C4-2B (cell line): ENCODE measurements at regions not wholly inside any gene's neighbourhood (a gene's known extent, or its start where the extent isn't known, plus 50 kb on each side); places are given as distances from the start of the nearest gene placed in this dataset.

Experiments used
- H3K27ac ChIP-seq: fragments of 450-650 bp; 2 replicates; pipeline ENCODE4 v1.5.1; 2017
- ZFX ChIP-seq: fragments of 450-650 bp; IDR thresholded peaks from 2 replicates; pipeline ENCODE4 v1.6.1; 2017
- TF ChIP-seq, protein P1 (sequence below): fragments of 450-650 bp; conservative IDR thresholded peaks from 2 replicates; pipeline ENCODE4 v1.5.1; 2017; ENCODE audit warnings: mild to moderate bottlenecking

DNA sequence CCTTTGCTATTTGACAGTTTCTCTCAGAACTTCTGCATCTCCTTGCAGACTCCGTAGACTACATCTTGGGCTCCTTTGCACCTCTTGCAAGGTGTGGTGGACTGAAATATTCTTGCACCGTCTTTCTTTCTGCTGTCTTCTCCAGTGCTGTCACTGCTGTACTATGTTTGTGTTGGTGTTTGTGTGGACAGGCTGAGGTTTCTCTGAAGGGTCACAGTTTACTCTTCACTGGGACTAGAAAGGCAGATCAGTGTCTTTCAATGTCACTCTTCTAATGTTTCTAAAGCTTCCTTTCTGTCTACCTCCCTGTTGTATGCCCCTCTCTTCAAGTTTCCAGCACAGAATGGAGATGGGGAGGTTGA lies 410.0 kb upstream of the CD180 start:
- TF ChIP-seq, protein P1, sequence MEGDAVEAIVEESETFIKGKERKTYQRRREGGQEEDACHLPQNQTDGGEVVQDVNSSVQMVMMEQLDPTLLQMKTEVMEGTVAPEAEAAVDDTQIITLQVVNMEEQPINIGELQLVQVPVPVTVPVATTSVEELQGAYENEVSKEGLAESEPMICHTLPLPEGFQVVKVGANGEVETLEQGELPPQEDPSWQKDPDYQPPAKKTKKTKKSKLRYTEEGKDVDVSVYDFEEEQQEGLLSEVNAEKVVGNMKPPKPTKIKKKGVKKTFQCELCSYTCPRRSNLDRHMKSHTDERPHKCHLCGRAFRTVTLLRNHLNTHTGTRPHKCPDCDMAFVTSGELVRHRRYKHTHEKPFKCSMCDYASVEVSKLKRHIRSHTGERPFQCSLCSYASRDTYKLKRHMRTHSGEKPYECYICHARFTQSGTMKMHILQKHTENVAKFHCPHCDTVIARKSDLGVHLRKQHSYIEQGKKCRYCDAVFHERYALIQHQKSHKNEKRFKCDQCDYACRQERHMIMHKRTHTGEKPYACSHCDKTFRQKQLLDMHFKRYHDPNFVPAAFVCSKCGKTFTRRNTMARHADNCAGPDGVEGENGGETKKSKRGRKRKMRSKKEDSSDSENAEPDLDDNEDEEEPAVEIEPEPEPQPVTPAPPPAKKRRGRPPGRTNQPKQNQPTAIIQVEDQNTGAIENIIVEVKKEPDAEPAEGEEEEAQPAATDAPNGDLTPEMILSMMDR = no peak
- no peak for TF ChIP-seq ZFX
- H3K27ac ChIP-seq = no peak overlapping the region

DNA sequence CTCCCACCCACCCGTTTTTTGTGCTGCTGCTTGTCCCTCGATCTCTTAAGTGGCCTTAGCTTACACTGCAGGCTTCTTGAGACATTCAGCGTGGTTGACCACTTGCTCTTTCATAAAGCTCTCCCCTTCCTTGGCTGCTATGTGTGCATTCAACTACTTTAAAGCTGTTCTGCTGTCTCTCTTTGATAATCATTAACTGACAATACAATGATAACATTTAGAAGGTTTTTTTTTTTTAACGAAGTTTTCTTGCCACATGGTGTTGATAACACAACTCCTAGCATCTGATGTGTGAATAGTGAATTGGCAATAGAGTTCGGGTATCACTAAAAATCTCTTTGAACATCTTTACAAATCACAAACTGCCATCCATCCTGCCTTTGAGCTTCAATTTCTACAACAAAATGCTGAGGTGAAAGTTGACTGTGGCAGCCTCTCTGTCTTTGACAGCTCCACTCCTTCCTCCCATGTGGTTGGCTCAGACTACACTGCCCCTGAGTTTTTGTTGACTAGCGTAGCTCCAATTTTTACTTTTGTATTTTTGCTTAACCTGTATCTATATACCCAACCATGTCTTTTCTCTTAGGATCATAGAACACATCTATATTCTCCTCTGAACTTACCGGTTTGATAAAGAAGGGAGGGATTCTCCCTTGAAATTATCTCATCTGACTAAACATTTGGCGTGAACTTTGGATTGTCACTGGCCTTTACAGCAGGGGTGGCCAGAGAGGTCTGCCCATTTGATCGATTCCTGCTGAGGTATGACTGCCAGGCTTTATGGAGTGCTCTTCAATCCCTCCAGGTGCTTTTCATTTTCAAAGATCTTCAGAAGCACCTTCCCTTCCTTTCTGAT lies 409.4 kb upstream of the CD180 start:
- no peak for TF ChIP-seq ZFX
- TF ChIP-seq, protein P1 = no peak
- no peak overlapping the region for H3K27ac ChIP-seq

DNA sequence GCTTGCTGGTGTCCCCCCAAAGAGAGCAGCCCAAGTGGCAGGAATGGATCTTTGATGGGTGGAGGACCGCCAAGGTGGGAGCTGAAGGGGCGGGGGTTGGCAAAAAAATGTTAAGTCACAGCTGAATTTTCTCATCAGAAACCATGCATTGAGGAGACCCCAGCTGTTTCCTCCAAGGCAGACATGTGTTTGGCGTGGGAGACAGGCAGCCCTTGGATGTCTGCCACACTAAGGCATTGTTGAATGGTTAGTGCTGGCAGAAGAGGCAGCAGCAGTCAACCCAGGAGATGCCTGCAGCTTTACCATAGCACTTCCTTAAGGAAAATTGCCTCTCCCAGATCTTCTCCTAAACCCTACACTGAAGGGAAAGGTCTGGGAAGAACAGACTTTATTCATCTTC lies 394.9 kb upstream of the CD180 start:
- TF ChIP-seq ZFX = no peak
- TF ChIP-seq, protein P1 = no peak
- no peak overlapping the region for H3K27ac ChIP-seq

DNA sequence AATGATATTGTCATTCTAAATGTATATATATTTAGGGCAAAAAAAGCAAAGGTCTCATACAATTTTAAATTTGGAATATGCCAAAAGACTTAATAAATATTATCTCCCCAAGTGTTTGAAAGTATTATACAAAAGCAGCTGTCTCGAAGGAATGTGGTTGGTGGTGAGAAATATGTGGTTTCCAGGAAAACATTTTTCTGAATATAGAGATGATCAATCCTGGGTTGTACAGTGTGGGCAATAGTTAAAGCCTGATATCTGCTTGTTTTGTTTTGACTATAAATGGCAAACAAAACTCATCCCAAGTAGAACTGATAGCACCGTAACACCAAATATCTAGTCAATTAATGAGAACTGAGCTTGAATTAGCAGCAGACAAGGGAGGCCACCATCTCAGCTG lies 391.8 kb upstream of the CD180 start:
- no peak for TF ChIP-seq ZFX
- TF ChIP-seq, protein P1 = no peak
- H3K27ac ChIP-seq = no peak overlapping the region

DNA sequence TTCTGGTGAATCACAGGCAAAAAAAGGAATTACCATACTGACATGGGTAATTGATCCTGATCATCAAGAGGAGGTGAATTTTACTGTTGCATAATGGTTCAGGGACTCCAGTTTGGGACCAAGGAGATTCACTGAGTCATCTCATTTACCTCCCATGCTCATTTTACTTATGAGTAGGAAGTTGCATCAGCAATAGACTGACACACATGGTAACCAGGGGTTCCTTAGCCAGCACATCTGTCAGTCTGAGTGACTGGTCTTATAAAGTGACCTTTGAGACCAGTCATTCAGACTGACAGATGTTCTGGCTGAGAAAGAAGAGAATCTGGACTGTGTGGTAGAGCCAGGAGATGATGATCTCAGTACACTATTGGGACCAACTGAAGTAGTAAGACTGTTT lies 384.6 kb upstream of the CD180 start:
- no peak for TF ChIP-seq ZFX
- TF ChIP-seq, protein P1 = no peak
- no peak overlapping the region for H3K27ac ChIP-seq

DNA sequence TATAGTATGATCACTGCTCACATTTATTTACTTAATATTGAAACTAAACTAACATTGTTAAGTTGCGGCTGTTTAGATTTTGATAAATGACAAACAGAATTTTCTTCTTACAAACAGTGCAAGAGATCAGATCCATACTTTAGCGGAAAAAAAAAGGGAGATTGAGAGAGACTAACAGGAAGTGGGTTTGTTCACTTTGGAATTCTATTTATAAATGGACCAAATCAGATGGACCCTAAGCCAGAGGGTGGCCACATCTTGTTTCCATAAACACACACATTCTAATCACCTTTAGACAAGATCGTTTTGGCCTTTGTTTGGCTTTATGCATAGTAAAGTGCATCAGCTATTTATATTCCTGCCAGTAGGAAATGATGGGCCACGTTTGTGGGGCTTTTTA lies 381.4 kb upstream of the CD180 start:
- no peak overlapping the region for H3K27ac ChIP-seq
- TF ChIP-seq, protein P1 = no peak
- TF ChIP-seq ZFX = no peak

DNA sequence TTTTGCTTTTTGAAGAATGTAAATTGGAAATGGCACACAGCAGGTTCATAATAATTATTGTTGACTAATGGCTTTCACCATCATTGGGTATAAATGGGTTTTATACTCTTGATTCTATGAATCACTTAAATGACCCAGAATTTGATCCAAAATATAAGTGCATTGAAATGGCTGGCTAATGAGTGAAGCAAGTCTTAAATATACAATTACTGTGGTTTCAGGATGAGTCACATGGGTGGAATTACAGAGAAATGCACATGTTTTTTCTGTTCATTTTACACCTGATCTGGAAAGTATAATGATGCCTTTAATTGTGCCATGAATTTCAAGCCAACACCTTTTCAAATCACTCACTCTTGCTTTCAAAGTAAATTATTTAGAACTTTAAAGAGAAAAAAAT lies 380.8 kb upstream of the CD180 start:
- H3K27ac ChIP-seq = no peak overlapping the region
- no peak for TF ChIP-seq ZFX
- TF ChIP-seq, protein P1 = no peak
